ENCODE measurements at regions not wholly inside any gene's neighbourhood (a gene's known extent, or its start where the extent isn't known, plus 50 kb on each side); places are given as distances from the start of the nearest gene placed in this dataset.

DNA sequence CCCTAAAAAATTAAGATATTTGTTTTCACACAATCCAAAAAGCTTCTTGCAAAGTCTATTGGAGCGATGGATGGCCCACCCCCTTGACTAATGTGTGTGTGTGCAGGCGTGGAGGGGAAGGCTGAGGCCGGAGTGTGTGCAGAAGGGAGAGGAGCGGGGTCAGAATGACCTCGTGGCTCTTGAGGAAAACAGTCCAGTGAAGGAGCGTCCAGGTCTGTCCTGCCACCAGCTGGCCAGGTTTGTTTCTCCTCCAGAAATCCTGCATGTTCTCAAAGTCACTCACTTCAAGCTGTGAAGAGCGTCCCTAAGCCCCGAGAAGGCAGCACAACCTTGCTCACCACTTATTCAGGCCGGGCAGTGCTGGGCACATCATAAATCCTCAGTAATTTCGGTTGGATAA is 69.5 kb upstream of the SSX2IP start:
- TF ChIP-seq, protein P1, sequence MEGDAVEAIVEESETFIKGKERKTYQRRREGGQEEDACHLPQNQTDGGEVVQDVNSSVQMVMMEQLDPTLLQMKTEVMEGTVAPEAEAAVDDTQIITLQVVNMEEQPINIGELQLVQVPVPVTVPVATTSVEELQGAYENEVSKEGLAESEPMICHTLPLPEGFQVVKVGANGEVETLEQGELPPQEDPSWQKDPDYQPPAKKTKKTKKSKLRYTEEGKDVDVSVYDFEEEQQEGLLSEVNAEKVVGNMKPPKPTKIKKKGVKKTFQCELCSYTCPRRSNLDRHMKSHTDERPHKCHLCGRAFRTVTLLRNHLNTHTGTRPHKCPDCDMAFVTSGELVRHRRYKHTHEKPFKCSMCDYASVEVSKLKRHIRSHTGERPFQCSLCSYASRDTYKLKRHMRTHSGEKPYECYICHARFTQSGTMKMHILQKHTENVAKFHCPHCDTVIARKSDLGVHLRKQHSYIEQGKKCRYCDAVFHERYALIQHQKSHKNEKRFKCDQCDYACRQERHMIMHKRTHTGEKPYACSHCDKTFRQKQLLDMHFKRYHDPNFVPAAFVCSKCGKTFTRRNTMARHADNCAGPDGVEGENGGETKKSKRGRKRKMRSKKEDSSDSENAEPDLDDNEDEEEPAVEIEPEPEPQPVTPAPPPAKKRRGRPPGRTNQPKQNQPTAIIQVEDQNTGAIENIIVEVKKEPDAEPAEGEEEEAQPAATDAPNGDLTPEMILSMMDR (IDR thresholded peaks at IDR 0.05 in 4 of 5, conservative IDR thresholded peaks at IDR 0.05 in 1 of 5) = no peak
- TF ChIP-seq POLR2A (IDR thresholded peaks at IDR 0.05) = no peak
- Histone ChIP-seq H3K4me1 (no peaks in the 10 kb centered on the region), H3K27ac (no peak overlapping the region), H3K27me3 (peaks cover 0 to 6% (median 0%) of the 10 kb centered on the region in 3 donors), H3K9me3 (no peaks in the 10 kb centered on the region), H3K36me3 (no peaks in the 10 kb centered on the region), H3K4me3 (no peak overlapping the region)
- intact Hi-C loops (cut with DNase I; ENCODE audit: low total_unique reads) (loop anchor here (10.0 kb wide), 1 partner anchor 135 kb away; no protein-coding TSS in a partner anchor), in situ Hi-C loops (cut with MboI; ENCODE audit: low sequenced_read_pairs in 4 of 4) (loop anchor here (25.0 kb wide), 4 partner anchors 322 to 847 kb away; partner anchors contain the start of gene PRKACB (in 3 of the 4))
- DNase-seq (no peak), ATAC-seq (no peak)

DNA sequence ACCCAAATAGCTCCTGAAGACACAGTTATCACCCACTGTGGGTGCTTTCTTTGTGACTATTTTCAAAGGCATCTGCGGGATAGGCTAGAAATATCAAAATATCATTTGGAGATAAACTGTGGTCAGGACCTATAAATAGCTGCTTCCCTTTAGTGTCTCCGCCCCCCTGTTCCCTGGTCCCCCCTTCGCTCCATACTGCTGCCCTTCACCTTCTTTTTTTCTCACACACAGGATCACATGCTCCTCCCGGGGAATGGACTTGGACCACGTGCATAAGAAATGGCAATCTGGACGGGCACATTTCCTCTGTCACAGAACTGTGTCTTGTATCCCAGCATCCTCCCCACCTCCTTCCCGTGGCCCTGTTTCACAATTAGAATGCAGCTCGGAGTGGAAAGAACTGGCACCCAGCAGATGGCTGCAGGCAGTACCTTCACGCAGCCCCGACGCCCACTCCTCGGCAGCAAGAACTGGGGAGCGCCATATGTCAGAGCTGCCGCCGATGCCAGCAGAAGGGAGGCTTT is 68.8 kb upstream of the SSX2IP start:
- no peak for DNase-seq
- Histone ChIP-seq H3K9me3 (no peaks in the 10 kb centered on the region), H3K27ac (no peak overlapping the region), H3K36me3 (no peaks in the 10 kb centered on the region), H3K27me3 (peaks cover 0 to 6% (median 0%) of the 10 kb centered on the region in 3 donors), H3K4me1 (no peaks in the 10 kb centered on the region), H3K4me3 (no peak overlapping the region)
- TF ChIP-seq POLR2A (IDR thresholded peaks at IDR 0.05) = no peak
- TF ChIP-seq, protein P1 (IDR thresholded peaks at IDR 0.05 in 4 of 5, conservative IDR thresholded peaks at IDR 0.05 in 1 of 5) = no peak
- in situ Hi-C loops (cut with MboI; ENCODE audit: low sequenced_read_pairs in 4 of 4) (loop anchor here (25.0 kb wide), 4 partner anchors 322 to 847 kb away; partner anchors contain the start of gene PRKACB (in 3 of the 4)), intact Hi-C loops (cut with DNase I; ENCODE audit: low total_unique reads) (loop anchor here (10.0 kb wide), 1 partner anchor 134 kb away; no protein-coding TSS in a partner anchor)
- ATAC-seq = no peak

DNA sequence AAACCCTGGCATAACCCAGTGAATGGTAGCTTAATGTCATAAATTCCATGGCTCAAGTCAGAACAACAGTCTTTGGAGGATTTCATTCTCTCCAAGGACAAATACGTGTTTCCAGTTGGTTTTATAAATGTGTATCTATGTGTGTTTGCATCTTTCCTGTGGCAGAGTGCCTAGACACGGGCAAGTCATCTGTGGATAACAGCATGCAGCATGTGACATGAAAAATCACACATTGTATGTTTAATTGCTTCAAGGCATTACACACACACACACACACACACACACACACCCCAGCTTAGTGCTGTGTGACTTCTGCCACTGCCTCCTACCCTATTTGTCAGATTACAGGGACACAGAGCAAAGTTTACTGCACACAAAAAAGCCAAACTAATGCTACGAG is 68.2 kb upstream of the SSX2IP start:
- H3K9me3 ChIP-seq = no peaks in the 10 kb centered on the region
- peaks cover 0 to 6% (median 0%) of the 10 kb centered on the region in 3 donors for H3K27me3 ChIP-seq
- intact Hi-C loops (cut with DNase I; ENCODE audit: low total_unique reads) = loop anchor here (10.0 kb wide), 1 partner anchor 134 kb away; no protein-coding TSS in a partner anchor
- no peaks in the 10 kb centered on the region for H3K36me3 ChIP-seq
- H3K4me1 ChIP-seq = no peaks in the 10 kb centered on the region
- no peak for ATAC-seq
- in situ Hi-C loops (cut with MboI; ENCODE audit: low sequenced_read_pairs in 4 of 4) = loop anchor here (25.0 kb wide), 4 partner anchors 321 to 846 kb away; partner anchors contain the start of gene PRKACB (in 3 of the 4)
- no peak for DNase-seq
- TF ChIP-seq POLR2A (IDR thresholded peaks at IDR 0.05) = no peak
- TF ChIP-seq, protein P1 (IDR thresholded peaks at IDR 0.05 in 4 of 5, conservative IDR thresholded peaks at IDR 0.05 in 1 of 5) = no peak
- H3K27ac ChIP-seq = no peak overlapping the region
- H3K4me3 ChIP-seq = no peak overlapping the region

DNA sequence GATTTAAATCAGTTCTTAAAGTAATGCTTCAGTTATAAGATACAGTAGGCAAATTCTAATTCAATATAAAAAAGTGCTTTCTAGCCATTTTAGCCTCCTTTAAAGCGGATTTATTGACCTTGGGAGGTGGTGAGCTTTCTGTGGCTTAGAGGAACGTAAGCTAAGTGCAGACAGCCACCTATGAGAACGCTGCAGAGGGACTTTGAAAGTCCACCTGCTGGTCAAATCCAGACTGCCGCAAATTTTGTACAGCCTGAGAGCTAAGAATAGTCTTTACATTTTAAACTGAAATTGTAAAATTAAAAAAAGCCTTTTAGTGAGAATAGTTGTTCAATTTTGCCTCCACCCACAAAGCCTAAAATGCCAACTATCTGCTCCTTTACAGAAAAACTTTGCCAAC is 67.0 kb upstream of the SSX2IP start:
- no peak overlapping the region for H3K27ac ChIP-seq
- in situ Hi-C loops (cut with MboI; ENCODE audit: low sequenced_read_pairs in 4 of 4) (loop anchor here (25.0 kb wide), 4 partner anchors 320 to 845 kb away; partner anchors contain the start of gene PRKACB (in 3 of the 4)), intact Hi-C loops (cut with DNase I; ENCODE audit: low total_unique reads) (loop anchor here (10.0 kb wide), 1 partner anchor 132 kb away; no protein-coding TSS in a partner anchor)
- TF ChIP-seq, protein P1 (IDR thresholded peaks at IDR 0.05 in 4 of 5, conservative IDR thresholded peaks at IDR 0.05 in 1 of 5) = no peak
- TF ChIP-seq POLR2A (IDR thresholded peaks at IDR 0.05) = no peak
- no peak for DNase-seq
- H3K4me1 ChIP-seq = no peaks in the 10 kb centered on the region
- no peak overlapping the region for H3K4me3 ChIP-seq
- no peaks in the 10 kb centered on the region for H3K9me3 ChIP-seq
- H3K36me3 ChIP-seq = no peaks in the 10 kb centered on the region
- ATAC-seq = no peak
- H3K27me3 ChIP-seq = peaks cover 0 to 6% (median 0%) of the 10 kb centered on the region in 3 donors
